ENCODE measurements at regions not wholly inside any gene's neighbourhood (a gene's known extent, or its start where the extent isn't known, plus 50 kb on each side); places are given as distances from the start of the nearest gene placed in this dataset.

DNA sequence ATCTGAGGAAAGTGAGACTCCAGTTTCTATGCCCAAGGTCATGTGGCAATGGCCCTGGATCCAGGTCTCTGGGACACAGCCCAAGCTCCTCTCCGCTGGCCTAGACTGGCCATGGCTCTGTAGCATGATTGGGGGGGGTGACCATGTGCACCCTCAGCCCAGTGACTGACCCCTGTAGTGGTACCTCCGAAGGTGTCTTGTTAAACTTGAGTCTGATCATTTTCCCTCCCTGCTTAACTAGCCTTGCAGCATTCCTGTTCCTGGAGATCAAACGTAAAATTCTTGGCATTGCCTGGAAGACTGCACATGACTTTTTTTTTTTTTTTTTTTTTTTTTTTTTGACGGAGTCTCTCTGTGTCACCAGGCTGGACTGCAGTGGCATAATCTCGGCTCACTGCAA lies 1116.0 kb downstream of the TBC1D22A start:
- TF ChIP-seq EZH2 (IDR thresholded peaks at IDR 0.05) (no peak), POLR2AphosphoS5 (IDR thresholded peaks at IDR 0.05; ENCODE audit: borderline replicate concordance, low read depth, low read length) (no peak)
